ENCODE measurements at regions not wholly inside any gene's neighbourhood (a gene's known extent, or its start where the extent isn't known, plus 50 kb on each side); places are given as distances from the start of the nearest gene placed in this dataset.

DNA sequence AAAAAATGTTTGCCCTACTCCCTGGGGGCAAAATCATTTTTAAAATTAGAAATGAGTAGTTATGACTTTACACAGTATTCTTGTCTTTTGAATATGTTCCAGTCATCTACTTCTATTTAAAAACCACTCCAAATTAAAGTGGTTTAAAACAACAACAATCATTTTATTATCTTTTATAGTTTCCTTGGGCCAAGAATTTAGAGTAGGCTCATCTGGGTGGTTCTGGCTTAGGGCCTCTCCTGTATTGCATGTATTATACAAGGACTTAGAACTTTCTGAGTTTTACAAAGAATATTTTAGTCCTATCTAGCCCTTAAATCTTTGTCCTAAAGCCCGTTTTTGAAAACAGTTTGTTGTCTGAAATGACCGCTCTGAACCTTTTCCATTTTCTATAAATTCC, 132.5 kb upstream of the INTU start:
- TF ChIP-seq, protein P1, sequence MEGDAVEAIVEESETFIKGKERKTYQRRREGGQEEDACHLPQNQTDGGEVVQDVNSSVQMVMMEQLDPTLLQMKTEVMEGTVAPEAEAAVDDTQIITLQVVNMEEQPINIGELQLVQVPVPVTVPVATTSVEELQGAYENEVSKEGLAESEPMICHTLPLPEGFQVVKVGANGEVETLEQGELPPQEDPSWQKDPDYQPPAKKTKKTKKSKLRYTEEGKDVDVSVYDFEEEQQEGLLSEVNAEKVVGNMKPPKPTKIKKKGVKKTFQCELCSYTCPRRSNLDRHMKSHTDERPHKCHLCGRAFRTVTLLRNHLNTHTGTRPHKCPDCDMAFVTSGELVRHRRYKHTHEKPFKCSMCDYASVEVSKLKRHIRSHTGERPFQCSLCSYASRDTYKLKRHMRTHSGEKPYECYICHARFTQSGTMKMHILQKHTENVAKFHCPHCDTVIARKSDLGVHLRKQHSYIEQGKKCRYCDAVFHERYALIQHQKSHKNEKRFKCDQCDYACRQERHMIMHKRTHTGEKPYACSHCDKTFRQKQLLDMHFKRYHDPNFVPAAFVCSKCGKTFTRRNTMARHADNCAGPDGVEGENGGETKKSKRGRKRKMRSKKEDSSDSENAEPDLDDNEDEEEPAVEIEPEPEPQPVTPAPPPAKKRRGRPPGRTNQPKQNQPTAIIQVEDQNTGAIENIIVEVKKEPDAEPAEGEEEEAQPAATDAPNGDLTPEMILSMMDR (IDR thresholded peaks at IDR 0.05; ENCODE audit: insufficient read depth, low read length), result no peak
- TF ChIP-seq GABPA (IDR thresholded peaks at IDR 0.05; ENCODE audit: low read depth), result no peak

All from HL-60 (cell line).